ENCODE measurements at regions not wholly inside any gene's neighbourhood (a gene's known extent, or its start where the extent isn't known, plus 50 kb on each side); places are given as distances from the start of the nearest gene placed in this dataset.

GRCh38 chrX:7263330-7263729 lies 115.4 kb upstream of the PUDP start:
- TF ChIP-seq CTCF (CRISPR knock-in tag; IDR thresholded peaks at IDR 0.05), result no peak
- TF ChIP-seq ZNF121 (CRISPR knock-in tag; IDR thresholded peaks at IDR 0.05), result no peak
- no peak for TF ChIP-seq ZBTB7A (CRISPR knock-in tag; IDR thresholded peaks at IDR 0.05)

Measured in HepG2 (cell line).